Endothelial cell (in vitro differentiated cells): ENCODE measurements at regions not wholly inside any gene's neighbourhood (a gene's known extent, or its start where the extent isn't known, plus 50 kb on each side); places are given as distances from the start of the nearest gene placed in this dataset.

ENCODE experiments used
- DNase-seq: peaks from one replicate; pipeline ENCODE4 v3.0.0; 2021; ENCODE audit warnings: low spot score
- H3K27ac Mint-ChIP-seq: one replicate; pipeline ENCODE4 v1.8.0; 2021; ENCODE audit warnings: mixed read lengths, inconsistent platforms; ENCODE audit not compliant: unreplicated experiment
- H3K27me3 Mint-ChIP-seq: one replicate; pipeline ENCODE4 v1.8.0; 2021; ENCODE audit warnings: mild to moderate bottlenecking, moderate library complexity, mixed read lengths, inconsistent platforms; ENCODE audit not compliant: unreplicated experiment
- H3K36me3 Mint-ChIP-seq: one replicate; pipeline ENCODE4 v1.8.0; 2021; ENCODE audit warnings: mild to moderate bottlenecking, low read depth, mixed read lengths, inconsistent platforms; ENCODE audit not compliant: unreplicated experiment
- H3K4me1 Mint-ChIP-seq: one replicate; pipeline ENCODE4 v1.8.0; 2021; ENCODE audit warnings: mild to moderate bottlenecking, mixed read lengths, inconsistent platforms; ENCODE audit not compliant: unreplicated experiment
- H3K4me3 Mint-ChIP-seq: one replicate; pipeline ENCODE4 v1.8.0; 2021; ENCODE audit warnings: mild to moderate bottlenecking, mixed read lengths, inconsistent platforms; ENCODE audit not compliant: unreplicated experiment
- H3K9me3 Mint-ChIP-seq: one replicate; pipeline ENCODE4 v1.8.0; 2021; ENCODE audit warnings: mixed read lengths, inconsistent platforms; ENCODE audit not compliant: unreplicated experiment
- CTCF ChIP-seq: fragments of 200-600 bp; sonication (generic); IDR thresholded peaks from one replicate; pipeline ENCODE4 v1.5.0; 2021; ENCODE audit warnings: antibody characterized with exemption; ENCODE audit not compliant: unreplicated experiment

GRCh38 chr5:2674456-2674855 lies 77.0 kb downstream of the IRX2 start:
- Mint-ChIP-seq H3K36me3 (no peaks in the 10 kb centered on the region), H3K27me3 (no peaks in the 10 kb centered on the region), H3K9me3 (peaks cover 9% of the 10 kb centered on the region), H3K4me1 (no peaks in the 10 kb centered on the region), H3K4me3 (no peak overlapping the region), H3K27ac (no peak overlapping the region)
- TF ChIP-seq CTCF = no peak
- no peak for DNase-seq

- Mint-ChIP-seq H3K36me3 (no peaks in the 10 kb centered on the region), H3K27ac (no peak overlapping the region), H3K9me3 (peaks cover under 1% of the 10 kb centered on the region), H3K27me3 (no peaks in the 10 kb centered on the region), H3K4me3 (no peak overlapping the region), H3K4me1 (no peaks in the 10 kb centered on the region)
- DNase-seq = no peak
- TF ChIP-seq CTCF = no peak
These were observed 80.5 kb downstream of the IRX2 start for GRCh38 chr5:2670940-2671339.

GRCh38 chr5:2669913-2670312 lies 81.6 kb downstream of the IRX2 start:
- no peak for TF ChIP-seq CTCF
- no peaks in the 10 kb centered on the region for H3K4me1 Mint-ChIP-seq
- H3K9me3 Mint-ChIP-seq = no peaks in the 10 kb centered on the region
- DNase-seq = no peak
- no peaks in the 10 kb centered on the region for H3K27me3 Mint-ChIP-seq
- H3K27ac Mint-ChIP-seq = no peak overlapping the region
- no peak overlapping the region for H3K4me3 Mint-ChIP-seq
- no peaks in the 10 kb centered on the region for H3K36me3 Mint-ChIP-seq

GRCh38 chr5:2669259-2669658 lies 82.2 kb downstream of the IRX2 start:
- Mint-ChIP-seq H3K4me1 (no peaks in the 10 kb centered on the region), H3K27ac (no peak overlapping the region), H3K4me3 (no peak overlapping the region), H3K36me3 (no peaks in the 10 kb centered on the region), H3K27me3 (no peaks in the 10 kb centered on the region), H3K9me3 (peaks cover 3% of the 10 kb centered on the region)
- TF ChIP-seq CTCF = no peak
- no peak for DNase-seq

GRCh38 chr5:2666081-2666480 lies 85.4 kb downstream of the IRX2 start:
- no peaks in the 10 kb centered on the region for H3K36me3 Mint-ChIP-seq
- H3K27ac Mint-ChIP-seq = no peak overlapping the region
- H3K27me3 Mint-ChIP-seq = no peaks in the 10 kb centered on the region
- TF ChIP-seq CTCF = no peak
- no peak for DNase-seq
- H3K9me3 Mint-ChIP-seq = peaks cover 3% of the 10 kb centered on the region
- H3K4me1 Mint-ChIP-seq = no peaks in the 10 kb centered on the region
- no peak overlapping the region for H3K4me3 Mint-ChIP-seq
